ENCODE measurements at regions not wholly inside any gene's neighbourhood (a gene's known extent, or its start where the extent isn't known, plus 50 kb on each side); places are given as distances from the start of the nearest gene placed in this dataset.

- DNase-seq (ENCODE audit: low spot score) = no peak
Measured at GRCh38 chr2:239765076-239765845, 259.9 kb downstream of the NDUFA10 start.

- DNase-seq (ENCODE audit: low spot score) = no peak
Measured at GRCh38 chr2:239763433-239764097, 261.6 kb downstream of the NDUFA10 start.

GRCh38 chr2:239762655-239763269 is 262.4 kb downstream of the NDUFA10 start:
- peak; percentile 27 for DNase-seq (ENCODE audit: low spot score)

GRCh38 chr2:239762106-239762505 is 263.0 kb downstream of the NDUFA10 start:
- no peak for DNase-seq (ENCODE audit: low spot score)

- DNase-seq (ENCODE audit: low spot score) = no peak
Measured at GRCh38 chr2:239760596-239760995, 264.5 kb downstream of the NDUFA10 start.

- DNase-seq (ENCODE audit: low spot score) = peak; percentile 91
Measured at GRCh38 chr2:239758279-239758877, 266.8 kb downstream of the NDUFA10 start.

GRCh38 chr2:239756790-239757760 is 268.1 kb downstream of the NDUFA10 start:
- no peak for DNase-seq (ENCODE audit: low spot score)

- no peak for DNase-seq (ENCODE audit: low spot score)
Measured at GRCh38 chr2:239756031-239756789, 268.9 kb downstream of the NDUFA10 start.

- DNase-seq (ENCODE audit: low spot score) = no peak
Measured at GRCh38 chr2:239753401-239753837, 271.7 kb downstream of the NDUFA10 start.

GRCh38 chr2:239752951-239753350 is 272.2 kb downstream of the NDUFA10 start:
- no peak for DNase-seq (ENCODE audit: low spot score)

- no peak for DNase-seq (ENCODE audit: low spot score)
Measured at GRCh38 chr2:239751679-239752355, 273.3 kb downstream of the NDUFA10 start.

- DNase-seq (ENCODE audit: low spot score) = no peak
Measured at GRCh38 chr2:239750929-239751678, 274.0 kb downstream of the NDUFA10 start.

- DNase-seq (ENCODE audit: low spot score) = no peak
Measured at GRCh38 chr2:239750045-239750835, 274.9 kb downstream of the NDUFA10 start.

GRCh38 chr2:239749272-239749873 is 275.8 kb downstream of the NDUFA10 start:
- DNase-seq (ENCODE audit: low spot score) = no peak

GRCh38 chr2:239748811-239749210 is 276.3 kb downstream of the NDUFA10 start:
- no peak for DNase-seq (ENCODE audit: low spot score)

- no peak for DNase-seq (ENCODE audit: low spot score)
Measured at GRCh38 chr2:239747771-239748170, 277.4 kb downstream of the NDUFA10 start.

GRCh38 chr2:239747274-239747673 is 277.9 kb downstream of the NDUFA10 start:
- DNase-seq (ENCODE audit: low spot score) = no peak
